Neuronal stem cell (in vitro differentiated cells): ENCODE measurements at regions not wholly inside any gene's neighbourhood (a gene's known extent, or its start where the extent isn't known, plus 50 kb on each side); places are given as distances from the start of the nearest gene placed in this dataset.

Experiments
- DNase-seq: peaks from one replicate; pipeline ENCODE4 v3.0.0-alpha.2; 2013; ENCODE audit warnings: low spot score
- H2AFZ ChIP-seq: one replicate; pipeline ENCODE4 v1.6.1; 2013; ENCODE audit warnings: mild to moderate bottlenecking, low read length, inconsistent platforms
- H2AK5ac ChIP-seq: 2 replicates; pipeline ENCODE4 v1.6.1; 2013; ENCODE audit warnings: low read depth, mild to moderate bottlenecking, inconsistent platforms, low read length, moderate library complexity, mixed read lengths
- H2BK120ac ChIP-seq: 2 replicates; pipeline ENCODE4 v1.6.1; 2013; ENCODE audit warnings: low read depth, mild to moderate bottlenecking, inconsistent platforms, low read length, moderate library complexity, mixed read lengths
- H2BK12ac ChIP-seq: one replicate; pipeline ENCODE4 v1.6.1; 2013; ENCODE audit warnings: low read length, inconsistent platforms
- H2BK15ac ChIP-seq: 2 replicates; pipeline ENCODE4 v1.6.1; 2013; ENCODE audit warnings: mild to moderate bottlenecking, low read length, inconsistent platforms, mixed read lengths
- H2BK5ac ChIP-seq: one replicate; pipeline ENCODE4 v1.6.1; 2013; ENCODE audit warnings: inconsistent platforms, mild to moderate bottlenecking, low read length, moderate library complexity
- H3K14ac ChIP-seq: one replicate; pipeline ENCODE4 v1.6.1; 2013; ENCODE audit warnings: low read length, inconsistent platforms
- H3K18ac ChIP-seq: 2 replicates; pipeline ENCODE4 v1.6.1; 2013; ENCODE audit warnings: low read length, inconsistent platforms
- H3K23ac ChIP-seq: 2 replicates; pipeline ENCODE4 v1.6.1; 2013; ENCODE audit warnings: low read depth, mild to moderate bottlenecking, mixed read lengths, low read length, inconsistent platforms; ENCODE audit not compliant: poor library complexity
- H3K27ac ChIP-seq: replicated peaks from 3 replicates; pipeline ENCODE4 v1.5.1; 2013; ENCODE audit warnings: low read length, inconsistent platforms
- H3K27me3 ChIP-seq, 3 experiments: 2 replicates each; pipeline ENCODE4 v1.6.1; 2013; ENCODE audit warnings: low read length in 3 of 3, mild to moderate bottlenecking in 2 of 3, inconsistent platforms in 1 of 3, low read depth in 1 of 3, mixed read lengths in 1 of 3, moderate library complexity in 1 of 3; ENCODE audit not compliant: control insufficient read depth in 3 of 3, insufficient read depth in 3 of 3
- H3K36me3 ChIP-seq, 2 donors: replicated peaks in 1 of 2; 2 replicates each; pipeline ENCODE4 v1.6.1; 2013; ENCODE audit warnings: low read length in 2 of 2; ENCODE audit not compliant: control insufficient read depth in 2 of 2, insufficient read depth in 2 of 2
- H3K4ac ChIP-seq: 2 replicates; pipeline ENCODE4 v1.6.1; 2013; ENCODE audit warnings: inconsistent platforms, mild to moderate bottlenecking, low read length, moderate library complexity
- H3K4me1 ChIP-seq, 2 donors: 1 replicate in 1 of 2; 2 replicates in 1 of 2; pipeline ENCODE4 v1.6.1; 2013; ENCODE audit warnings: low read length in 2 of 2, low read depth in 1 of 2; ENCODE audit not compliant: control insufficient read depth in 2 of 2, insufficient read depth in 1 of 2
- H3K4me2 ChIP-seq: one replicate; pipeline ENCODE4 v1.6.1; 2013; ENCODE audit warnings: mild to moderate bottlenecking, low read length, inconsistent platforms; ENCODE audit not compliant: insufficient read depth, poor library complexity, severe bottlenecking
- H3K4me3 ChIP-seq, 2 donors: 2 replicates each; pipeline ENCODE4 v1.5.1; 2013; ENCODE audit warnings: low read length in 2 of 2, mild to moderate bottlenecking in 2 of 2, inconsistent platforms in 1 of 2, moderate library complexity in 1 of 2
- H3K79me1 ChIP-seq: one replicate; pipeline ENCODE4 v1.6.1; 2013; ENCODE audit warnings: low read depth, mild to moderate bottlenecking, inconsistent platforms, low read length, moderate library complexity
- H3K9ac ChIP-seq: one replicate; pipeline ENCODE4 v1.6.1; 2013; ENCODE audit warnings: mild to moderate bottlenecking, low read depth, low read length, inconsistent platforms; ENCODE audit not compliant: poor library complexity
- H3K9me3 ChIP-seq, 2 donors: replicated peaks in 1 of 2; 2 replicates each; pipeline versions ENCODE3 to v1.6.1; 2013; ENCODE audit warnings: low read length in 2 of 2, mild to moderate bottlenecking in 2 of 2, inconsistent platforms in 1 of 2, low read depth in 1 of 2, mixed read lengths in 1 of 2, moderate library complexity in 1 of 2; ENCODE audit not compliant: control insufficient read depth in 2 of 2, insufficient read depth in 1 of 2
- H4K8ac ChIP-seq: one replicate; pipeline ENCODE4 v1.6.1; 2013; ENCODE audit warnings: low read depth, mild to moderate bottlenecking, inconsistent platforms, low read length, moderate library complexity
- H4K91ac ChIP-seq: one replicate; pipeline ENCODE4 v1.6.1; 2013; ENCODE audit warnings: low read length, low read depth, mild to moderate bottlenecking, inconsistent platforms; ENCODE audit not compliant: poor library complexity
- WGBS, 2 donors: extraction: QIAGEN DNeasy Blood & Tissue Kit; methylation state at CpG; one replicate each; pipeline ENCODE4 v1.1.7; 2013; ENCODE audit warnings: missing lambda C conversion rate in 2 of 2, mixed read lengths in 1 of 2; ENCODE audit not compliant: insufficient read length in 2 of 2, insufficient replicate concordance in 1 of 2; ENCODE audit errors: extremely low coverage in 2 of 2; 5-methylcytosine and 5-hydroxymethylcytosine counted together

DNA sequence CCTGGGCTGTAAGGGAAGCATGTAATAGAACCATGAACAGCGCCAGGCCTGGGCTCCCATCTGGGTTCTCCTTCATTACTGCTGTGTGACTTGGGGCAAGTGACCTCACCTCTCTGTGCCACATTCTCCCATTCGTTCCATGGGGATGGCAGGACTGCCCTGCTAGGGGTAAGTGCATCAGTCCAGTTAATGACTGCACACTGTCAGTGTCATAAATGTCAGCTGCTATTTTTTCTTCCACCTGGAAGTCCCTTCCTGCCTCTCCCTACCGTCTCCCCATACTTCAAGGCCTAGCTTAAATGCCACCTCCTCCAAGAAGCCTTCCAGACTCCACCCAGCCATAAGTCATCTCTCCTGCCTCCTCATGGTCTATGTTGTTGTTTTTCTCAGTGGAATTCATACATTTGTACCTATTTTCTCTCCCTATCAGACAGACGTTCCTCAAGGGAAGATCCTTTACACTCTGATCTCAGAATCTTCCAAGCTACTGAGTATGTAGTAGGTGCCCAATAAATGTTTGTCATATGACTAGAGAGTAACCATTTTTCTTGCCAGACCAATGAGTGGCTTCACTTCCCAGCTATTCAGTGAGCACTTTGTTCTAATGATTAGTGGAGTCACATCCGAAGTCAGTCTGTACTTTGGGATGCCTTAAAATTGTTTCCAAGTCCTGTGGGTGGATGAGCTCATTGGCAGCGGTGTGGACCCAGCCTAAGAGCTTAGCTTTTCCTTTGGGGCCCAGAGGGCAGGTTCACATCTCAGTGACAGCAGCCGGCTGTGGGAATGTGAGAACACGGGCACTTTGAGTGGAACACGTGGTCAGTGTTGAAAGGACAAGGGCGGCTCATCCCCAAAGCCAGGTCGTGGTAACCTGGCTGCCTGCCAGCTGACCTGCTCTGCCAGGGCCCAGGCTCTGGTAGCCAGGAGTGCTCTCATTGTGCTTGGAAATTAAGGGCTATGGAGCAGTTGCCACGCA, 147.5 kb upstream of the GSE1 start:
- Histone ChIP-seq H3K27me3 (peaks cover 3 to 33% (median 33%) of the 10 kb centered on the region in 3 experiments), H3K4me2 (no peak overlapping the region), H2BK15ac (no peak overlapping the region), H3K23ac (peak overlapping the region; percentile 28), H3K9me3 (peaks cover 0 to 1% of the 10 kb centered on the region in 2 donors), H2BK5ac (no peak overlapping the region), H3K4me3 (no peak overlapping the region), H3K36me3 (no peaks in the 10 kb centered on the region), H3K79me1 (no peaks in the 10 kb centered on the region), H2AK5ac (peak overlapping the region; percentile 69), H2BK120ac (no peak overlapping the region), H3K14ac (no peak overlapping the region), H3K18ac (peak overlapping the region; percentile 67), H3K4me1 (peaks cover 25 to 39% of the 10 kb centered on the region in 2 donors), H4K8ac (no peak overlapping the region), H3K9ac (no peak overlapping the region), H2BK12ac (no peak overlapping the region), H3K4ac (no peak overlapping the region), H3K27ac (no peak overlapping the region), H2AFZ (no peak overlapping the region), H4K91ac (no peak overlapping the region)
- no peak for DNase-seq
- no CpG with 5 or more reads among the region's 12 CpGs for WGBS, 2 donors

DNA sequence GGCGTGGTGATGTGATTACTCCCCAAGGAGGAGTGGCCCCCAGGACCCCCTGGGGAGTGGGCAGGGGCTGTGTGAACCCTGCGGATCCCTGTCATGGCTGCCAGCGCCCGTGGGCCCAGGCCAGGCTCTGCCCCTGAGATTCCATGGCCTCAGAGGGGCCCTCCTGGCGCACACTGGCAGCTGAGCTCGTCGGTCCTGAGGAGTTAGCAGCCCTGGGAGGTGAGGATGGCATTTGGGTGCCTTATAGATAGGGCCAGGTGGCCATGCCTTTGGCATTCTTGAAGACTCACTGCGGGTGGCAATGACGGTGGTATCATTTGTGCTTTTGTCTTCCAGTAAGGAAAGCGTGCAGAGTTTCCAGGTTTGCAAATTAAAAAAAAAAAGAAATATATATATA, 146.8 kb upstream of the GSE1 start:
- no peak overlapping the region for H2BK5ac ChIP-seq
- peak overlapping the region; percentile 0 for H3K23ac ChIP-seq
- H3K36me3 ChIP-seq = no peaks in the 10 kb centered on the region
- H3K27ac ChIP-seq = no peak overlapping the region
- no peak overlapping the region for H2BK15ac ChIP-seq
- peaks cover 0 to 1% of the 10 kb centered on the region in 2 donors for H3K9me3 ChIP-seq
- H3K27me3 ChIP-seq = peaks cover 3 to 33% (median 31%) of the 10 kb centered on the region in 3 experiments
- H3K4ac ChIP-seq = no peak overlapping the region
- H3K4me2 ChIP-seq = no peak overlapping the region
- no peak overlapping the region for H3K4me3 ChIP-seq
- no CpG with 5 or more reads among the region's 10 CpGs for WGBS, 2 donors
- no peak overlapping the region for H3K9ac ChIP-seq
- H2BK120ac ChIP-seq = no peak overlapping the region
- no peak overlapping the region for H3K14ac ChIP-seq
- no peak overlapping the region for H2AFZ ChIP-seq
- H2BK12ac ChIP-seq = no peak overlapping the region
- H3K18ac ChIP-seq = peak overlapping the region; percentile 67
- no peak overlapping the region for H4K8ac ChIP-seq
- H3K4me1 ChIP-seq = peaks cover 21 to 32% of the 10 kb centered on the region in 2 donors
- no peak overlapping the region for H4K91ac ChIP-seq
- no peak for DNase-seq
- H2AK5ac ChIP-seq = peak overlapping the region; percentile 69
- H3K79me1 ChIP-seq = no peaks in the 10 kb centered on the region

DNA sequence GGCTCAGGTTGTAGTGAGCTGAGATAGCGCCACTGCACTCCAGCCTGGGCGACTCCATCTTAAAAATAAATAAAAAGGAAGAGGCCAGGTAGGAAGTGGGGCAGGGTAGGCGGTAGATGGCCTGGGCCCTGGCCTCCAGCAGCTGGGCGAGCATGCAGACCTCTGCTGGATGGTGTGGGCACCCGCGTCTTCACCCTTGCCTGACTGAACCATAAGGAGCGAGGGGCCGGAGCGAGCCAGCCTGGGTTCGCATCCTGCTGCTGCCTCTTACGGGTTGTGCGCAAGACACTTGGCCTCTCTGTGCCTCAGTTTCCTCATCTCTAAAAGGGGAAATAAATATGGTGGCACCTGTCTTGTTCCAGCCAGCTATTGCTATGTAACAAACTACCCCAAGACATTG, 146.1 kb upstream of the GSE1 start:
- no peak for DNase-seq
- Histone ChIP-seq H3K14ac (no peak overlapping the region), H2AFZ (no peak overlapping the region), H2BK15ac (no peak overlapping the region), H3K9me3 (peaks cover 0 to 1% of the 10 kb centered on the region in 2 donors), H3K36me3 (no peaks in the 10 kb centered on the region), H2AK5ac (no peak overlapping the region), H2BK120ac (no peak overlapping the region), H3K23ac (no peak overlapping the region), H4K8ac (no peak overlapping the region), H3K9ac (no peak overlapping the region), H2BK12ac (no peak overlapping the region), H3K4me3 (no peak overlapping the region), H4K91ac (no peak overlapping the region), H3K4ac (no peak overlapping the region), H3K27me3 (peaks cover 3 to 33% (median 30%) of the 10 kb centered on the region in 3 experiments), H3K27ac (no peak overlapping the region), H2BK5ac (no peak overlapping the region), H3K18ac (no peak overlapping the region), H3K4me1 (peaks cover 16 to 25% of the 10 kb centered on the region in 2 donors), H3K79me1 (no peaks in the 10 kb centered on the region), H3K4me2 (no peak overlapping the region)
- no CpG with 5 or more reads among the region's 12 CpGs for WGBS, 2 donors

DNA sequence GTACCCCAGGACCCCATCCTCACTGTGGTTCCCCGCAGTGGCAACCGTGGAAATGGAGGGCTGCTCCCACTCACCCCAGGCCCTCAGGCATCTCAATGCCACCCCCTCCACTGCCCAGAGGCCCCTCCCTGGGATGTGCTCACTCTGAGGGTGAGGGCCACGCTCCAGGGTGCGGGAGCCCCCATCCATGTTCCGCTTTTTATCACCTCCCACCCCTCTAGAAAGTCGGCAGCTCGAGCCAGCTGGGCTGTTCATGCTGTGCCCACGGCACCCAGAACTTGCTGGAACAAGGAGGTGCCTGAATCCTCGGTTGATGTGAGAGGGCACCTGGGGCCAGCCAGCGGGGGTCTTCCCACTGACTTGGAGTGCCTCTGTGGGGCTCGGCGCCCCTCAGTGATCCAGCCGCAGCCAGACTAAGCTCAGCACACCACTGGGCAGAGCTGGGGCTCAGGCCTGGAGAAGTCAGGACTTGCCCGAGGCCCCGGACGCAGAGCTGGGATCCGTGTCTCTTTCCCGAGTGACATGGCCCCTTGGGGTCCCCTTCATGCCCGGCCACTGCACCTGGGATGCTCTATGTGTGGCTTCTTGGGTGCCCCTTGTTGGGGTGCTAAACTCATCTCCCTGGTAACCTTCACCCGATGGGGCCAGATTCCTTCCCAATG, 143.1 kb upstream of the GSE1 start:
- no peak overlapping the region for H3K9ac ChIP-seq
- H3K4me1 ChIP-seq = peaks cover 19 to 26% of the 10 kb centered on the region in 2 donors
- H3K79me1 ChIP-seq = no peaks in the 10 kb centered on the region
- WGBS, 2 donors = no CpG with 5 or more reads among the region's 20 CpGs
- H3K36me3 ChIP-seq = no peaks in the 10 kb centered on the region
- H3K27ac ChIP-seq = no peak overlapping the region
- no peak overlapping the region for H2BK5ac ChIP-seq
- no peak overlapping the region for H2BK12ac ChIP-seq
- H3K14ac ChIP-seq = peak overlapping the region; percentile 3
- no peak overlapping the region for H4K8ac ChIP-seq
- no peak overlapping the region for H3K4me2 ChIP-seq
- H3K4me3 ChIP-seq = no peak overlapping the region
- H3K18ac ChIP-seq = peak overlapping the region; percentile 60
- peaks cover 0 to 1% of the 10 kb centered on the region in 2 donors for H3K9me3 ChIP-seq
- H2AK5ac ChIP-seq = peak overlapping the region; percentile 65
- no peak overlapping the region for H3K4ac ChIP-seq
- H2AFZ ChIP-seq = no peak overlapping the region
- no peak overlapping the region for H2BK15ac ChIP-seq
- no peak overlapping the region for H4K91ac ChIP-seq
- no peak for DNase-seq
- H3K27me3 ChIP-seq = peaks cover 0 to 13% (median 4%) of the 10 kb centered on the region in 3 experiments
- no peak overlapping the region for H2BK120ac ChIP-seq
- peak overlapping the region; percentile 12 for H3K23ac ChIP-seq
